ENCODE measurements at regions not wholly inside any gene's neighbourhood (a gene's known extent, or its start where the extent isn't known, plus 50 kb on each side); places are given as distances from the start of the nearest gene placed in this dataset.

- Histone ChIP-seq H3K36me3 (replicated peaks in 1 of 2; ENCODE audit: insufficient read depth in 1 of 2, low read depth in 2 of 2) (no peaks in the 10 kb centered on the region), H3K27ac (no peak overlapping the region), H3K27me3 (no peaks in the 10 kb centered on the region), H3K4me1 (peaks cover 4% of the 10 kb centered on the region), H3K4me3 (no peak overlapping the region), H3K9me3 (no peaks in the 10 kb centered on the region)
- ATAC-seq: no peak
- TF ChIP-seq POLR2A (IDR thresholded peaks at IDR 0.05) (no peak), CTCF (IDR thresholded peaks at IDR 0.05) (no peak)
- intact Hi-C loops (cut with DNase I): no loop called here
- no peak for DNase-seq
- WGBS, 2 donors: 63 to 84% methylated on average over 2 to 8 of the region's 8 CpGs
Measured at GRCh38 chr13:109669234-109669612, 117.2 kb downstream of the IRS2 start.

- H3K27me3 ChIP-seq: no peaks in the 10 kb centered on the region
- H3K36me3 ChIP-seq (replicated peaks in 1 of 2; ENCODE audit: insufficient read depth in 1 of 2, low read depth in 2 of 2): no peaks in the 10 kb centered on the region
- 73 to 82% methylated on average over 7 of the region's 7 CpGs for WGBS, 2 donors
- no peak overlapping the region for H3K27ac ChIP-seq
- TF ChIP-seq CTCF (IDR thresholded peaks at IDR 0.05): no peak
- no peak for TF ChIP-seq POLR2A (IDR thresholded peaks at IDR 0.05)
- intact Hi-C loops (cut with DNase I): no loop called here
- DNase-seq: no peak
- no peak overlapping the region for H3K4me3 ChIP-seq
- no peaks in the 10 kb centered on the region for H3K9me3 ChIP-seq
- peaks cover 4% of the 10 kb centered on the region for H3K4me1 ChIP-seq
- ATAC-seq: no peak
Measured at GRCh38 chr13:109668433-109669233, 117.8 kb downstream of the IRS2 start.

GRCh38 chr13:109667807-109668291, 118.5 kb downstream of the IRS2 start:
- Histone ChIP-seq H3K4me1 (peaks cover 4% of the 10 kb centered on the region), H3K27me3 (no peaks in the 10 kb centered on the region), H3K4me3 (no peak overlapping the region), H3K9me3 (no peaks in the 10 kb centered on the region), H3K36me3 (replicated peaks in 1 of 2; ENCODE audit: insufficient read depth in 1 of 2, low read depth in 2 of 2) (no peaks in the 10 kb centered on the region), H3K27ac (no peak overlapping the region)
- no peak for ATAC-seq
- WGBS, 2 donors: 69 to 85% methylated on average over 9 of the region's 9 CpGs
- intact Hi-C loops (cut with DNase I): no loop called here
- no peak for TF ChIP-seq POLR2A (IDR thresholded peaks at IDR 0.05)
- TF ChIP-seq CTCF (IDR thresholded peaks at IDR 0.05): no peak
- DNase-seq: no peak

GRCh38 chr13:109667056-109667455, 119.3 kb downstream of the IRS2 start:
- TF ChIP-seq CTCF (IDR thresholded peaks at IDR 0.05) (no peak), POLR2A (IDR thresholded peaks at IDR 0.05) (no peak)
- Histone ChIP-seq H3K9me3 (no peaks in the 10 kb centered on the region), H3K27ac (no peak overlapping the region), H3K4me1 (peaks cover 4% of the 10 kb centered on the region), H3K27me3 (no peaks in the 10 kb centered on the region), H3K4me3 (no peak overlapping the region), H3K36me3 (replicated peaks in 1 of 2; ENCODE audit: insufficient read depth in 1 of 2, low read depth in 2 of 2) (no peaks in the 10 kb centered on the region)
- intact Hi-C loops (cut with DNase I): no loop called here
- no peak for DNase-seq
- no peak for ATAC-seq
- 23 to 36% methylated on average over 13 of the region's 13 CpGs for WGBS, 2 donors

GRCh38 chr13:109666656-109667055, 119.7 kb downstream of the IRS2 start:
- no peak for DNase-seq
- WGBS, 2 donors: 0 to 38% methylated on average over 1 to 6 of the region's 8 CpGs
- intact Hi-C loops (cut with DNase I): no loop called here
- H3K4me1 ChIP-seq: peaks cover 4% of the 10 kb centered on the region
- H3K4me3 ChIP-seq: no peak overlapping the region
- no peak for TF ChIP-seq POLR2A (IDR thresholded peaks at IDR 0.05)
- no peak for TF ChIP-seq CTCF (IDR thresholded peaks at IDR 0.05)
- no peaks in the 10 kb centered on the region for H3K27me3 ChIP-seq
- no peaks in the 10 kb centered on the region for H3K36me3 ChIP-seq (replicated peaks in 1 of 2; ENCODE audit: insufficient read depth in 1 of 2, low read depth in 2 of 2)
- H3K9me3 ChIP-seq: no peaks in the 10 kb centered on the region
- H3K27ac ChIP-seq: no peak overlapping the region
- no peak for ATAC-seq
